ENCODE measurements at regions not wholly inside any gene's neighbourhood (a gene's known extent, or its start where the extent isn't known, plus 50 kb on each side); places are given as distances from the start of the nearest gene placed in this dataset.

DNA sequence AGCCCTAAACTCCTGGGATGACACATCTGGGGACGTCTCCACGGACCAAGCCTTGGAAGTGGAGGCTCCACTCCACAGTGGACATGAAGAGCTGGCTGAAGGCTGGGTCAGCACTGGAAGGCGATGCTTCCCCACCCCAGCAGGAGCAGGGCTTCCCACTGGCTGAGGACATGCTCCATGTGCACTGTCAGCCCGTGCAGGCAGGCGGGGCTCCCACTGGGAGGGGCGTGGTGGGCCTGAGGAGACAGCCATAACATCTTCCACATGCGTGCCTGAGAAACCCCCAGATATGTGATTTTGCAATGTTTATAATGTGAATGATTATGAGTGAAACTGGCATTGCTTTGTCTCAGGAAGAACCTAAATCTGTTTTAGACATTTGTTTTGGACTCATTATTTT is 231.3 kb downstream of the KLF13 start:
- TF ChIP-seq POLR2A (IDR thresholded peaks at IDR 0.05) (no peak), EP300 (IDR thresholded peaks at IDR 0.05; ENCODE audit: low read depth) (no peak), POLR2AphosphoS5 (IDR thresholded peaks at IDR 0.05) (no peak)
- TF ChIP-seq, protein P1, sequence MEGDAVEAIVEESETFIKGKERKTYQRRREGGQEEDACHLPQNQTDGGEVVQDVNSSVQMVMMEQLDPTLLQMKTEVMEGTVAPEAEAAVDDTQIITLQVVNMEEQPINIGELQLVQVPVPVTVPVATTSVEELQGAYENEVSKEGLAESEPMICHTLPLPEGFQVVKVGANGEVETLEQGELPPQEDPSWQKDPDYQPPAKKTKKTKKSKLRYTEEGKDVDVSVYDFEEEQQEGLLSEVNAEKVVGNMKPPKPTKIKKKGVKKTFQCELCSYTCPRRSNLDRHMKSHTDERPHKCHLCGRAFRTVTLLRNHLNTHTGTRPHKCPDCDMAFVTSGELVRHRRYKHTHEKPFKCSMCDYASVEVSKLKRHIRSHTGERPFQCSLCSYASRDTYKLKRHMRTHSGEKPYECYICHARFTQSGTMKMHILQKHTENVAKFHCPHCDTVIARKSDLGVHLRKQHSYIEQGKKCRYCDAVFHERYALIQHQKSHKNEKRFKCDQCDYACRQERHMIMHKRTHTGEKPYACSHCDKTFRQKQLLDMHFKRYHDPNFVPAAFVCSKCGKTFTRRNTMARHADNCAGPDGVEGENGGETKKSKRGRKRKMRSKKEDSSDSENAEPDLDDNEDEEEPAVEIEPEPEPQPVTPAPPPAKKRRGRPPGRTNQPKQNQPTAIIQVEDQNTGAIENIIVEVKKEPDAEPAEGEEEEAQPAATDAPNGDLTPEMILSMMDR (IDR thresholded peaks at IDR 0.05) = no peak

Data from transverse colon (tissue), 4 donors.